Tibial nerve (tissue), 4 donors: ENCODE measurements at regions not wholly inside any gene's neighbourhood (a gene's known extent, or its start where the extent isn't known, plus 50 kb on each side); places are given as distances from the start of the nearest gene placed in this dataset.
A peak's percentile ranks its signal among the peaks of the same experiment; 100 is the strongest.

Experiments used
- DNase-seq, 2 donors: peaks; one replicate each; pipeline ENCODE4 v3.0.0-alpha.2; 2019; ENCODE audit warnings: low spot score in 2 of 2
- H3K27ac ChIP-seq, 4 donors: fragments of 200-600 bp; sonication (generic) in 3 of 4; one replicate each; pipeline ENCODE4 v1.5.1; 2017 to 2019; ENCODE audit warnings: mild to moderate bottlenecking in 1 of 4
- H3K27me3 ChIP-seq, 2 donors: fragments of 200-600 bp; sonication (generic) in 1 of 2; one replicate each; pipeline versions ENCODE4 v1.5.1 to v1.6.0; 2017 to 2019
- H3K36me3 ChIP-seq, 3 donors: fragments of 200-600 bp; sonication (generic); one replicate each; pipeline ENCODE4 v1.5.1; 2018 to 2019
- H3K4me1 ChIP-seq, 4 donors: fragments of 200-600 bp; sonication (generic) in 3 of 4; one replicate each; pipeline ENCODE4 v1.5.1; 2017 to 2019
- H3K4me3 ChIP-seq, 4 donors: fragments of 200-600 bp; sonication (generic) in 3 of 4; one replicate each; pipeline ENCODE4 v1.5.1; 2017 to 2019; ENCODE audit warnings: mild to moderate bottlenecking in 1 of 4, moderate library complexity in 1 of 4
- H3K9me3 ChIP-seq, 4 donors: fragments of 200-600 bp; sonication (generic) in 3 of 4; one replicate each; pipeline ENCODE4 v1.5.1; 2017 to 2019
- EP300 ChIP-seq, 2 donors: sonication (generic); formaldehyde crosslinking; IDR thresholded peaks; one replicate each; pipeline ENCODE4 v1.6.1; 2017; ENCODE audit warnings: antibody characterized with exemption in 2 of 2, mild to moderate bottlenecking in 1 of 2
- POLR2A ChIP-seq, 2 donors: fragments of 450-650 bp; IDR thresholded peaks; one replicate each; pipeline ENCODE4 v1.6.1; 2017; ENCODE audit warnings: antibody characterized with exemption in 2 of 2, mild to moderate bottlenecking in 2 of 2, moderate library complexity in 2 of 2
- WGBS, 2 donors: methylation state at CpG; one replicate each; pipeline ENCODE4 v1.1.5; 2018; 5-methylcytosine and 5-hydroxymethylcytosine counted together
- TF ChIP-seq, protein P1 (sequence below), 5 experiments: fragments of 200-600 bp in 3 of 5; fragments of 450-650 bp in 2 of 5; sonication (generic) in 3 of 5; IDR thresholded peaks; one replicate each; pipeline ENCODE4 v1.5.1; 2016 to 2019; ENCODE audit warnings: antibody characterized with exemption in 5 of 5, mild to moderate bottlenecking in 3 of 5, moderate library complexity in 2 of 5

DNA sequence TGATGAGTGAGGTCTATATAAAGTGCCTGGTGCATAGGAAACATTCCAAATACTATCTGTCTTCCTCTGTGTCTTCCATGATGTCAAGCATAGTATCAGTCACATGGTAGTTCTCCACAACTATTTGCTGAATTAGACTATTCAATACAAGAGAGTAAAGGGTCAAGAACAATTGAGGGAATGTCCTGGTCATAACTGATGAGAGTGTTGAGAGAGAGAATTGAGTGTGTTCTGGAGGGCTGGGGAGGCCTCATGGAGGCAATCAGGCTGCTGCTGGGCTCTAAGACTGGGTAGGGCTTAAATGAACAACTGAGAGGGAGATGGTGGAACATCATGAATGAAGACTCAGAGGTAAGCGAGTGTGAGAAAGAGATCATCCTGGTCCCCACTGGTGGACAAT lies 433.7 kb upstream of the ONECUT1 start:
- no peak for DNase-seq
- 90 to 96% methylated on average over 1 of the region's 1 CpG for WGBS, 2 donors
- Histone ChIP-seq H3K4me1 (no peaks in the 10 kb centered on the region), H3K27ac (no peak overlapping the region), H3K4me3 (no peak overlapping the region), H3K27me3 (no peaks in the 10 kb centered on the region), H3K36me3 (no peaks in the 10 kb centered on the region), H3K9me3 (no peaks in the 10 kb centered on the region)
- TF ChIP-seq EP300 (IDR thresholded peaks at IDR 0.05), result no peak
- TF ChIP-seq POLR2A (IDR thresholded peaks at IDR 0.05), result no peak
- TF ChIP-seq, protein P1, sequence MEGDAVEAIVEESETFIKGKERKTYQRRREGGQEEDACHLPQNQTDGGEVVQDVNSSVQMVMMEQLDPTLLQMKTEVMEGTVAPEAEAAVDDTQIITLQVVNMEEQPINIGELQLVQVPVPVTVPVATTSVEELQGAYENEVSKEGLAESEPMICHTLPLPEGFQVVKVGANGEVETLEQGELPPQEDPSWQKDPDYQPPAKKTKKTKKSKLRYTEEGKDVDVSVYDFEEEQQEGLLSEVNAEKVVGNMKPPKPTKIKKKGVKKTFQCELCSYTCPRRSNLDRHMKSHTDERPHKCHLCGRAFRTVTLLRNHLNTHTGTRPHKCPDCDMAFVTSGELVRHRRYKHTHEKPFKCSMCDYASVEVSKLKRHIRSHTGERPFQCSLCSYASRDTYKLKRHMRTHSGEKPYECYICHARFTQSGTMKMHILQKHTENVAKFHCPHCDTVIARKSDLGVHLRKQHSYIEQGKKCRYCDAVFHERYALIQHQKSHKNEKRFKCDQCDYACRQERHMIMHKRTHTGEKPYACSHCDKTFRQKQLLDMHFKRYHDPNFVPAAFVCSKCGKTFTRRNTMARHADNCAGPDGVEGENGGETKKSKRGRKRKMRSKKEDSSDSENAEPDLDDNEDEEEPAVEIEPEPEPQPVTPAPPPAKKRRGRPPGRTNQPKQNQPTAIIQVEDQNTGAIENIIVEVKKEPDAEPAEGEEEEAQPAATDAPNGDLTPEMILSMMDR (IDR thresholded peaks at IDR 0.05), result no peak

DNA sequence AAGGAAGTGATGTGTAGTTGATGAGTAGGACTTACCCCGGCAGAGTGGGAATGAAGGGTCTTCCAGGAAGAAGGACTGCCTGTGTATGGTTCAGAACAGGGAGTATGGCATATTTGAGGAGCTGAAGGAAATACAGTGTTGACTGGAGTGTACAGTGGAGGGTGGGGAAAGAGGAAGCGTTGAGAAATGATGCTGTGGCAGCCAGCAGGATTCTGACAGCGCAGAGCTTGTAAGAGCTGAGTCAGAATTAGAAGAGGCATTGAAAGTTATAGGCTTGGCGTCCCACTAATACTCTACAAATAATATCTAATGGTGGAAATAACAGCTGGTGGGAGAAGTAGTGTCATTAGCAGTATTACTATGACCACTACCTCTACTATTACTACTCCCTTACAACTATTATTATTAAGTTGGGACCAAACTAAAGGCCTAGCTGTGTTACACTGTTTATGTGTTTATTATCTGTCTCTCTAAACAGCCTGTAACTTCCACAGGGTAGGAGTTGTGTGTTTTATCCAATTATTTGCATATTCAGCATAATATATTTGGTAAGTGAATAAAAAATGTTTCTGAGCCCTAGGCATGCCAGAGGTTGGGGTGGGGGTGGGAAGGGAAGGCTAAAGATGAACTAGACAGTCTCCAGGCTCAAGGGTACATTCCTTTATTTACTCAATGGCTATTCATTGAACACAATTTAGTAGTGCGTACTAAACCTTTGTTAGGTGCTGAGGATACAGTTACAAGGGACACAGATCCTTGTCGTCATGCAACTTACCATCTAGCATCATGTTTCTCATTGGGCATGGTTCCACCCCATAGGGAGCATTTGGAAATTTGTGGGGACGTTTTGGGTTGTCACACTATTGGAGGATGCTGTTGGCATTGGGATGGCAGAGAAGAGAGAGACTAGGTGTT lies 428.8 kb upstream of the ONECUT1 start:
- WGBS, 2 donors, result 76 to 79% methylated on average over 7 of the region's 7 CpGs
- Histone ChIP-seq H3K9me3 (no peaks in the 10 kb centered on the region), H3K27ac (no peak overlapping the region), H3K36me3 (no peaks in the 10 kb centered on the region), H3K4me3 (no peak overlapping the region), H3K4me1 (no peaks in the 10 kb centered on the region), H3K27me3 (no peaks in the 10 kb centered on the region)
- no peak for TF ChIP-seq POLR2A (IDR thresholded peaks at IDR 0.05)
- no peak for DNase-seq

DNA sequence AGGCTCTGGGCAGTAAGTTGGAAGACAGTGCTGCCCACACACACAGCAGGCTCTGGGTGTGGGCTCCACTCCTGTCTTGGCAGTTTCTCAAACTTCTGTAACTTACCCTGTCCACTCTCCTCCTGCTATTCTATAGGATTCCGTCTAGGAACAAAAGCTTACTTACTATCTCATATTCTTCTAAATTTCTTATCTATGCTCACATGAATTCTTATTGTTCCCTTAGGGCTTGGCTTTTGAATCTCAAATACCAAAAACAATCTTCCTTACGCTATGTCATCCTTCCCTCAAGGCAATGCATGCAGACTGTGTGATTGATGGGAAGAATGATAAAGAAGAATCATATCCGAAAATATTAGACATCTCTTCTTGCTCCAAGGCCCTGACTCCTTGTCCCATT lies 425.9 kb upstream of the ONECUT1 start:
- Histone ChIP-seq H3K36me3 (no peaks in the 10 kb centered on the region), H3K27ac (no peak overlapping the region), H3K4me1 (no peaks in the 10 kb centered on the region), H3K27me3 (no peaks in the 10 kb centered on the region), H3K4me3 (no peak overlapping the region), H3K9me3 (no peaks in the 10 kb centered on the region)
- no peak for TF ChIP-seq POLR2A (IDR thresholded peaks at IDR 0.05)
- TF ChIP-seq, protein P1 (IDR thresholded peaks at IDR 0.05), result no peak
- TF ChIP-seq EP300 (IDR thresholded peaks at IDR 0.05), result no peak
- DNase-seq, result no peak
- 57 to 61% methylated on average over 3 of the region's 3 CpGs for WGBS, 2 donors

GRCh38 chr15:53213336-53213735 lies 423.2 kb upstream of the ONECUT1 start:
- TF ChIP-seq EP300 (IDR thresholded peaks at IDR 0.05) (no peak), POLR2A (IDR thresholded peaks at IDR 0.05) (no peak)
- TF ChIP-seq, protein P1 (IDR thresholded peaks at IDR 0.05), result no peak
- no peaks in the 10 kb centered on the region for H3K36me3 ChIP-seq
- no peaks in the 10 kb centered on the region for H3K27me3 ChIP-seq
- no peaks in the 10 kb centered on the region for H3K9me3 ChIP-seq
- peak overlapping the region in 1 of 4 donors; percentile 61 for H3K27ac ChIP-seq
- DNase-seq, result no peak
- no peaks in the 10 kb centered on the region for H3K4me1 ChIP-seq
- no peak overlapping the region for H3K4me3 ChIP-seq

DNA sequence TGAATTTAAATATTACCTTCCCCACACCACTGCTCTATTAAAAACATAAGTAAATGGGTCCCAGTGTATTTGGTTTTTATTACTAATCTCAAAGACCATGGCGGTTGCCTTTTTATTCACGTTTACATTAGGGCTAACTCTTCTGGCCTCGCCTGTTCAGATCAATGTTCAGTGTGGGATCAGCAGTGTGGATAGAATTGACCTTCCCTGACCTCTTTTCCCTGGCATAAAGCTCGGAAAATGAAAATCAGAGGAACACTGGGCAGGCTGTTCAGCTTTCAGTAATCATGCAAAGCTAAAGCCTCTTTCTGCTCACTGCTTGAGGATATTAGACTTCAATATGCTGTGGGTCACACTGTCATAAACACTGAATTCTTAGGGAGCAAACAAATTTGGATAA lies 422.6 kb upstream of the ONECUT1 start:
- Histone ChIP-seq H3K9me3 (no peaks in the 10 kb centered on the region), H3K36me3 (no peaks in the 10 kb centered on the region), H3K27me3 (no peaks in the 10 kb centered on the region), H3K4me3 (no peak overlapping the region), H3K4me1 (no peaks in the 10 kb centered on the region), H3K27ac (peak overlapping the region in 1 of 4 donors; percentile 61)
- TF ChIP-seq EP300 (IDR thresholded peaks at IDR 0.05) (no peak), POLR2A (IDR thresholded peaks at IDR 0.05) (no peak)
- TF ChIP-seq, protein P1 (IDR thresholded peaks at IDR 0.05), result no peak
- WGBS, 2 donors, result 47 to 51% methylated on average over 4 of the region's 4 CpGs
- no peak for DNase-seq
